ENCODE measurements at regions not wholly inside any gene's neighbourhood (a gene's known extent, or its start where the extent isn't known, plus 50 kb on each side); places are given as distances from the start of the nearest gene placed in this dataset.

DNA sequence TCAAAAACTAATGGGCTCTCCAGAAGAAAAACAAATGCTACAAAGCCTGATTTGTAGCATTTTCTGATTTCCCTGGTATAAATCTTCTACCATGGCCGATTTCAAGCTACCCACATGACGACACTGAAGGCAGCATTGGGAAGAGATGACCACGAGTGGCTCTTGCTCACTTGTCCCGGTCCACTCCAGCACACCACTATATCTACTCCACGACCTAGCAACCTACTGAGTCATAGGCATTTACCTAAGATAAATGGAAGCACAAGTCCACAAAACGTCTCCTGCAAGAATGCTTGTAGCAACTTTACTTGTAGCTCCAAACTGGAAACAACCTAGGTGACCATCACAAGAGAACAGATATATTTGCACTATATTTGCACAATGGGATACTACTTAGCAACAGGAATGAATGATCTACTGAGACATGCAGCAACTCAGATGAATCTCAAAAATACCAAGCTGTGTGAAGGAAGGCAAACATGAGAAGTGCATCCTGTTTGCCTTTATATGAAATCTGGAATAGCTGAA lies 60.8 kb upstream of the HES1 start:
- no peak for DNase-seq

- no peak for DNase-seq
These were observed 60.0 kb upstream of the HES1 start for GRCh38 chr3:194075802-194076460.

DNA sequence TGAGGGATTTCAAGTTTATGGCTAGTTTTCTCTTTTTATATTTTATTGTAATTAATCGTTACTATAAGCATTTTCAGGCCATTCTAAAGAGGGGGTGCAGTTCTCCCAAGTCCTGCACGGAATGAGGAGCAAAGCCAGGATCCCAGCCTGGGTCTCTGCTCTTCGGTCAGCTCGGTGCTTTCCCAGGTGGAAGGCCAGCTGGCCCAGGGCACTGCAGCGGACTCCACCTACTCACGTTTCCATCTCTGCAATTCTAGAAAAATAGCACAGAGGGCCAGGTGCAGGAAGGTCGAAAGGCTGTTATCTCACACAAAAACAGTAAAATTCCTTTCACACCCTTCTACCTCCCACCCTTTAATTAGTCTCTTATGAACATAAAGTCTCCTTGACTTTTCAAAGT lies 59.5 kb upstream of the HES1 start:
- no peak for DNase-seq

DNA sequence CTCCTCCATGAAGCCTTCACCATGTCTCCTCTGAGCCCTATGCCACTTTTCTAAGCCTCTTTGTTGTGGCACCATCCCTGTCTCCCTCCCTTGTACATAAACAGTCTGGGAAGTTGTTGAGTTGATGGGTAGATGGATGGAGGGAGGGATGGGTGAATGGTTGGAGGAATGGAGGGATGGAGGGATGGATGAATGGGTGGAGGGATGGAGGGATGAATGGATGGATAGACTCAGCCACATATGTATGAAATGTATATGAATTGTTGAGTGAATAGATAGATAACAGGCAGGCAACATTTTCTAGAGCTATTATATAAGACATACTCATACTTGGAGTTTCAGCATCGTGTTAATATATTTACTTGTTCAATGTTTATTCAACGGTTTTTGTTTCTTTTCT lies 58.3 kb upstream of the HES1 start:
- no peak for DNase-seq

GRCh38 chr3:194078045-194078821 lies 57.7 kb upstream of the HES1 start:
- no peak for DNase-seq

GRCh38 chr3:194079702-194080172 lies 56.2 kb upstream of the HES1 start:
- no peak for DNase-seq

- DNase-seq, result no peak
These were observed 55.5 kb upstream of the HES1 start for GRCh38 chr3:194080436-194080835.

- DNase-seq, result no peak
These were observed 54.8 kb upstream of the HES1 start for GRCh38 chr3:194080913-194081800.

DNA sequence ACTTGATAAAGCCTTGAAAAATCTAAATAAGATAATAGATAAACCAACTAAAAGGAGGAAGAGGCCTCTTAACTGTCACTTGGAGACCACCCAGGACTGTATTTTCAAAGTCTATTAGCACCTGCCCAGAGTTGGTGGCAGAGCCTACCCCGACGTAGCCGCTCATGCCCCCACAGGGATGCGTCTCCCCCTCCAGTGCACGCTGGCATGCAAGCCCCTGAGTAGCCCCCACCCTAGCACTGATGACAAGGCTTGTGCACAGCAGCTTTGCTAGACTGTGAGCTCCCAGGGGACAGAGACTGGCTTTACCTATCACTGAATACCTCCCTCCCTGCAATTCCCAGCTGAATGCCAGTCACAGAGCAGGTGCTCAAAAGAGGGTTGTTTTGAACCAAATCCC lies 54.1 kb upstream of the HES1 start:
- no peak for DNase-seq

- no peak for DNase-seq
These were observed 53.0 kb upstream of the HES1 start for GRCh38 chr3:194082743-194083636.

DNA sequence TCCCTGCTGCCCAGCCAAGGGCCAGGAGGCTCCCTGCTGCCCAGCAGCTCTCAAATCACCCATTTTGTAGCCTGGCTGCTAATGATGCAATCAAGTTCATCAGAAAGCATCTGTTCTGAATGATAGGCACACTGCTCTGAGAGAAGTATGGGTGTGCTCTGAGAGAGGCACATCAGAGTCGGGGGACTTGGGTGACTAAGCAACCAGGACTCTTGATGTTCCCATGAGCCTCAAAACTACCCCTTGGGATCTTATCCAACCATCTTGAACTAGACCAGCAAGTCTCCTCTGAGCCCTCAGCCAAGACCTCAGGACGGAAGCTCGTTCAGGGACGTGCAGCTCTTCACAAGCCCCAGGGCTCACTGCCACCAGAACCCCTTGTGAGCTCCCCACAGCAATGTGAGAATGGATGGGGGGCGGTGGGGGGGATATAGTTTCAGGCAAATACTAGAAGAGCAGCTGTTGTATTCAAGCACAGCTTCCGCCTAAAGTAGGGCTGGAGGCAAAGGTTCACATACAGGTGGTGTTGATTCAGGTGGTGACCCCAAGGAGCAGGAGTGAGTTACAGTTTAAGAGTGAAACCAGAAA lies 52.2 kb upstream of the HES1 start:
- no peak for DNase-seq

- no peak for DNase-seq
These were observed 51.7 kb upstream of the HES1 start for GRCh38 chr3:194084284-194084683.

Data from CD4-positive, alpha-beta T cell treated with Interleukin-15 for 1 hour (primary cell).